Right lobe of liver (tissue), 4 donors: ENCODE measurements at regions not wholly inside any gene's neighbourhood (a gene's known extent, or its start where the extent isn't known, plus 50 kb on each side); places are given as distances from the start of the nearest gene placed in this dataset.

Experiments
- POLR2A ChIP-seq: fragments of 450-650 bp; IDR thresholded peaks from one replicate; pipeline ENCODE4 v1.6.1; 2017; ENCODE audit warnings: antibody characterized with exemption, mild to moderate bottlenecking
- TF ChIP-seq, protein P1 (sequence below), 4 donors: fragments of 200-600 bp in 3 of 4; fragments of 450-650 bp in 1 of 4; IDR thresholded peaks; one replicate each; pipeline versions ENCODE4 v1.5.1 to v1.8.0; 2016 to 2022; ENCODE audit warnings: antibody characterized with exemption in 4 of 4, mild to moderate bottlenecking in 2 of 4
- donor health status: DM: no; HTN: no; CAD: no.
- donor health status: DM: no; HTN: no; CAD: no.
- donor health status: DM: no; HTN: yes; CAD: no.

DNA sequence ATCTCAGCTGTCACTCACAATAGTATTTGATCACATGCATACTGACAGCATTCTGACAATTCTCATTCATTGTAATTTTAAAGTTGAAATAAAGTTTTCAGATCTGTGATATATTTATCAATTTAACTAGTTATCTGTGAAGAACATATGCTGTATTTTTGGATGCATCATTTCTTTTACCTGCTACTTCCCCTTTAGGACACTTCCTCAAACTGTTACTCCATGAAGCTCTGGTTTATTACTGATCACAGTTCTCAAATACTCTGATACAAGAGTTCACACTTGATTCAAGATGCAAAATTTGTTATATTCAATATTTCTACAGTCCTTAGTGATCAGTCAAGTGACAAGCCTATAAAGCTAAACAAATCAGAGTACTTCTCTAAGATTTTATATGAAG is 1655.2 kb downstream of the LRRC4C start:
- TF ChIP-seq, protein P1, sequence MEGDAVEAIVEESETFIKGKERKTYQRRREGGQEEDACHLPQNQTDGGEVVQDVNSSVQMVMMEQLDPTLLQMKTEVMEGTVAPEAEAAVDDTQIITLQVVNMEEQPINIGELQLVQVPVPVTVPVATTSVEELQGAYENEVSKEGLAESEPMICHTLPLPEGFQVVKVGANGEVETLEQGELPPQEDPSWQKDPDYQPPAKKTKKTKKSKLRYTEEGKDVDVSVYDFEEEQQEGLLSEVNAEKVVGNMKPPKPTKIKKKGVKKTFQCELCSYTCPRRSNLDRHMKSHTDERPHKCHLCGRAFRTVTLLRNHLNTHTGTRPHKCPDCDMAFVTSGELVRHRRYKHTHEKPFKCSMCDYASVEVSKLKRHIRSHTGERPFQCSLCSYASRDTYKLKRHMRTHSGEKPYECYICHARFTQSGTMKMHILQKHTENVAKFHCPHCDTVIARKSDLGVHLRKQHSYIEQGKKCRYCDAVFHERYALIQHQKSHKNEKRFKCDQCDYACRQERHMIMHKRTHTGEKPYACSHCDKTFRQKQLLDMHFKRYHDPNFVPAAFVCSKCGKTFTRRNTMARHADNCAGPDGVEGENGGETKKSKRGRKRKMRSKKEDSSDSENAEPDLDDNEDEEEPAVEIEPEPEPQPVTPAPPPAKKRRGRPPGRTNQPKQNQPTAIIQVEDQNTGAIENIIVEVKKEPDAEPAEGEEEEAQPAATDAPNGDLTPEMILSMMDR (IDR thresholded peaks at IDR 0.05): no peak
- no peak for TF ChIP-seq POLR2A
